ENCODE measurements at regions not wholly inside any gene's neighbourhood (a gene's known extent, or its start where the extent isn't known, plus 50 kb on each side); places are given as distances from the start of the nearest gene placed in this dataset.

DNA sequence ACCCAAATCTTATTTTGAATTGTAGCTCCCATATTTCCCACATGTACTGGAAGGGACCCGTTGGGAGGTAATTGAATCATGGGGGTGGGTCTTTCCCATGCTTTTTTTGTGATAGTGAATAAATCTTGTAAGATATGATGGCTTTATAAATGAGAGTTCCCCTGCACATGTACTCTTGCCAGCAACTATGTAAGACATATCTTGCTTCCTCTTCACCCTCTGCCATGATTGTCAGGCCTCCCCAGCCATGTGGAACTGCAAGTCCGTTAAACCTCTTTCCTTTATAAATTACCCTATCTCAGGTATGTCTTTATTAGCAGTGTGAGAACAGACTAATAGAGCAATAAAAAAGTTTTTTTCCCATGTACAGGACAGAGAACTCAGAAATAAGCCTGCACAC lies 468.4 kb upstream of the SPHKAP start:
- no peak overlapping the region for H3K4me3 ChIP-seq (ENCODE audit: control insufficient read depth, low read depth, low read length)
- DNase-seq (ENCODE audit: low read depth), result no peak
- TF ChIP-seq, protein P1, sequence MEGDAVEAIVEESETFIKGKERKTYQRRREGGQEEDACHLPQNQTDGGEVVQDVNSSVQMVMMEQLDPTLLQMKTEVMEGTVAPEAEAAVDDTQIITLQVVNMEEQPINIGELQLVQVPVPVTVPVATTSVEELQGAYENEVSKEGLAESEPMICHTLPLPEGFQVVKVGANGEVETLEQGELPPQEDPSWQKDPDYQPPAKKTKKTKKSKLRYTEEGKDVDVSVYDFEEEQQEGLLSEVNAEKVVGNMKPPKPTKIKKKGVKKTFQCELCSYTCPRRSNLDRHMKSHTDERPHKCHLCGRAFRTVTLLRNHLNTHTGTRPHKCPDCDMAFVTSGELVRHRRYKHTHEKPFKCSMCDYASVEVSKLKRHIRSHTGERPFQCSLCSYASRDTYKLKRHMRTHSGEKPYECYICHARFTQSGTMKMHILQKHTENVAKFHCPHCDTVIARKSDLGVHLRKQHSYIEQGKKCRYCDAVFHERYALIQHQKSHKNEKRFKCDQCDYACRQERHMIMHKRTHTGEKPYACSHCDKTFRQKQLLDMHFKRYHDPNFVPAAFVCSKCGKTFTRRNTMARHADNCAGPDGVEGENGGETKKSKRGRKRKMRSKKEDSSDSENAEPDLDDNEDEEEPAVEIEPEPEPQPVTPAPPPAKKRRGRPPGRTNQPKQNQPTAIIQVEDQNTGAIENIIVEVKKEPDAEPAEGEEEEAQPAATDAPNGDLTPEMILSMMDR (IDR thresholded peaks at IDR 0.05; ENCODE audit: control insufficient read depth, insufficient read depth, low read depth, low read length, missing control alignments), result no peak

DNA sequence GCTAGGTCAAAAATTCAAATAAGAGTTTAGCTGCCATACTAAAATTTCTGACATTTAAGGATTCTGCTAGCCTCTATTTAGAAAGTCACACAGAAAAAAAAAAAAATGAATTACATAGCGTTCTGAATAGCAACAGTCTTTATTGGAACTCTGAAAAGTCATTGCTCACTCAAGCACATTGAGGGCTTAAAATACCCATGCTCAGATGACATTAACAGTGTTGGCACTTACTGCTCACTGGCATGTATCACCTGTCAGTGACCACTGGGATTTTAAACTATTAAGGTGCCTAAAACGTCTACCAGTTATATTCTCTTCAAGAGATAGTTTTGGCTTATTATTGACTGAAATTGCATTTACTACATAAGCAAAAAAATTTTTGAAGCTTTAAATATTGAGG lies 468.0 kb upstream of the SPHKAP start:
- DNase-seq (ENCODE audit: low read depth), result no peak
- no peak overlapping the region for H3K4me3 ChIP-seq (ENCODE audit: control insufficient read depth, low read depth, low read length)
- TF ChIP-seq, protein P1 (IDR thresholded peaks at IDR 0.05; ENCODE audit: control insufficient read depth, insufficient read depth, low read depth, low read length, missing control alignments), result no peak

- no peak overlapping the region for H3K4me3 ChIP-seq (ENCODE audit: control insufficient read depth, low read depth, low read length)
- TF ChIP-seq, protein P1 (IDR thresholded peaks at IDR 0.05; ENCODE audit: control insufficient read depth, insufficient read depth, low read depth, low read length, missing control alignments), result no peak
- no peak for DNase-seq (ENCODE audit: low read depth)
Measured at GRCh38 chr2:228648541-228648940, 467.1 kb upstream of the SPHKAP start.

DNA sequence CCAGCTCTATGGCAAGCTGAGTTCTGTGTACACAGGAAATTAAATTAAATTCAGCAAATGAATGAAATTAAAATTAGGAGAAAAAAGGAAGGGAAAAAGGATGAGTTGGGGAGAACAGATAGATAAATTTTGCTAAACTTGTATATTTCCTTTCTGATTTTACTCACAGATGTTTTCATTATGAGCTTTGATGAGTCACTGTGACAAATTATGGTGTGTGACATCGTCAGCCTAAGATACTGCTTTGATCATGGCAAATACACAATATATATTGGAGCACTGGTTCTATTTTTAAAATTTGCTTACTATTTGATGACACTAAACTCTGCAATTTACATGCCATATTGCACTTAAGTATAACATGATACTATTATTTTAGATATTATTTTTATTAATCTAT lies 464.6 kb upstream of the SPHKAP start:
- TF ChIP-seq, protein P1 (IDR thresholded peaks at IDR 0.05; ENCODE audit: control insufficient read depth, insufficient read depth, low read depth, low read length, missing control alignments), result no peak
- H3K4me3 ChIP-seq (ENCODE audit: control insufficient read depth, low read depth, low read length), result no peak overlapping the region
- no peak for DNase-seq (ENCODE audit: low read depth)

GRCh38 chr2:228644199-228644598 lies 462.7 kb upstream of the SPHKAP start:
- DNase-seq (ENCODE audit: low read depth), result no peak
- TF ChIP-seq, protein P1 (IDR thresholded peaks at IDR 0.05; ENCODE audit: control insufficient read depth, insufficient read depth, low read depth, low read length, missing control alignments), result no peak
- H3K4me3 ChIP-seq (ENCODE audit: control insufficient read depth, low read depth, low read length), result no peak overlapping the region

GRCh38 chr2:228642861-228643260 lies 461.4 kb upstream of the SPHKAP start:
- TF ChIP-seq, protein P1 (IDR thresholded peaks at IDR 0.05; ENCODE audit: control insufficient read depth, insufficient read depth, low read depth, low read length, missing control alignments), result no peak
- DNase-seq (ENCODE audit: low read depth), result no peak
- H3K4me3 ChIP-seq (ENCODE audit: control insufficient read depth, low read depth, low read length), result no peak overlapping the region

DNA sequence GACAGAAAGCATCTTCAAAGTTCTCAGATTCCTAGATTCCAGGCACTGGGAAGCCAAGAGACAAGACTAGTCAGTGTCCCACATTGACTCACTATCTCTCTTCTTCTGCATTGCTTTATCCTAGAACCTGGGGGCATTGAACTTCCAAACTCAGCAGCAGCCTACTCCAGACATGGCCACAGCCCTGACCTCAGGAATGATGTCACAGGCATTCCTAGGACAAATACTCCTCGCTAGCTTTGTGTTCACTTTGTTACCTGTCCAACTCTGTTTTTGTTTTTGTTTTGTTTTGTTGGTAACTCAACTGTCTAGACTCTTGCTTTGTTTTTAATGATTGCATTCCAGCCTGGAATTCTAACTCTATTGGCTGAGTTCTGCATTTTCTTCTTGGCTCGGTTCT lies 449.3 kb upstream of the SPHKAP start:
- TF ChIP-seq, protein P1 (IDR thresholded peaks at IDR 0.05; ENCODE audit: control insufficient read depth, insufficient read depth, low read depth, low read length, missing control alignments), result no peak
- no peak for DNase-seq (ENCODE audit: low read depth)
- no peak overlapping the region for H3K4me3 ChIP-seq (ENCODE audit: control insufficient read depth, low read depth, low read length)

Data from AG09309 (cell line).